DND-41 (cell line): ENCODE measurements at regions not wholly inside any gene's neighbourhood (a gene's known extent, or its start where the extent isn't known, plus 50 kb on each side); places are given as distances from the start of the nearest gene placed in this dataset.

Source experiments
- CTCF ChIP-seq: IDR thresholded peaks from 2 replicates; pipeline ENCODE4 v1.5.1; 2012; ENCODE audit warnings: borderline replicate concordance, low read length, moderate library complexity, mild to moderate bottlenecking; ENCODE audit not compliant: poor library complexity, severe bottlenecking; ENCODE audit errors: extremely low read depth
- EZH2 ChIP-seq: IDR thresholded peaks from 3 replicates; pipeline ENCODE4 v1.6.1; 2012; ENCODE audit warnings: borderline replicate concordance, low read depth, mild to moderate bottlenecking, moderate library complexity, low read length, inconsistent platforms; ENCODE audit not compliant: severe bottlenecking

GRCh38 chr10:3668966-3669330 is 116.1 kb downstream of the KLF6 start:
- TF ChIP-seq CTCF: no peak
- no peak for TF ChIP-seq EZH2
